HCT116 (cell line): ENCODE measurements at regions not wholly inside any gene's neighbourhood (a gene's known extent, or its start where the extent isn't known, plus 50 kb on each side); places are given as distances from the start of the nearest gene placed in this dataset.

Experiments used
- ATAC-seq: fragments of 200-7000 bp; cut with Tn5 transposase; 2 replicates; pipeline ENCODE4 v1.9.1; 2020; ENCODE audit warnings: mild to moderate bottlenecking, moderate library complexity
- BruUV-seq: library from RNA; stranded (reverse); fragments of 400-500 nt; replicated peaks from 2 replicates; lab custom pipeline; 2021; lab: Mats Ljungman, UMichigan
- CTCF ChIA-PET: fragments of 300-600 bp; sonication (Branson Sonifier 250); formaldehyde crosslinking; loops from one replicate; lab custom pipeline; 2021; ENCODE audit warnings: antibody characterized with exemption; lab: Charles Lee
- POLR2A ChIA-PET: fragments of 300-600, 350-600 bp; sonication (Branson Sonifier 250); formaldehyde crosslinking; loops from one replicate; lab custom pipeline; 2021; ENCODE audit warnings: antibody characterized with exemption; lab: Charles Lee
- RAD21 ChIA-PET, 2 experiments: fragments of 300-600 bp; sonication (Branson Sonifier 250); formaldehyde crosslinking; loops; one replicate each; lab custom pipeline; 2023; ENCODE audit warnings: low total read pairs in 2 of 2; ENCODE audit not compliant: uncharacterized antibody in 2 of 2, unreplicated experiment in 2 of 2, low non-redundant PET in 1 of 2; lab: Charles Lee
- DNase-seq: peaks from one replicate; pipeline ENCODE4 v3.0.0-alpha.2; 2010; ENCODE audit warnings: low read depth, low spot score
- H2AFZ ChIP-seq: fragments of 200-600 bp; shearing (Covaris generic), sonication (generic); 2 replicates; pipeline ENCODE4 v1.6.1; 2017; ENCODE audit warnings: low read depth, mixed run types, mixed read lengths, antibody characterized with exemption, low read length; ENCODE audit not compliant: poor library complexity, severe bottlenecking
- H3K27ac ChIP-seq: 2 replicates; pipeline ENCODE4 v1.5.1; 2012; ENCODE audit warnings: low read depth, low read length
- H3K27me3 ChIP-seq: fragments of 200-600 bp; sonication (generic); 2 replicates; pipeline ENCODE4 v1.6.1; 2016; ENCODE audit warnings: mixed run types, low read length, mixed read lengths; ENCODE audit not compliant: insufficient read depth
- H3K36me3 ChIP-seq, 2 experiments: fragments of 200-500 bp in 1 of 2; fragments of 200-600 bp in 1 of 2; sonication (Bioruptor generic) in 1 of 2; sonication (generic) in 1 of 2; 2 replicates each; pipeline versions ENCODE4 v1.5.1 to v1.6.1; 2014 to 2016; ENCODE audit warnings: low read length in 2 of 2, inconsistent platforms in 1 of 2, mixed read lengths in 1 of 2, mixed run types in 1 of 2; ENCODE audit not compliant: insufficient read depth in 2 of 2, control insufficient read depth in 1 of 2
- H3K4me1 ChIP-seq, 2 experiments: fragments of 200-600 bp in 1 of 2; sonication (generic) in 1 of 2; 2 replicates each; pipeline versions ENCODE4 v1.5.1 to v1.6.1; 2012 to 2017; ENCODE audit warnings: low read length in 2 of 2, inconsistent platforms in 1 of 2, mild to moderate bottlenecking in 1 of 2, mixed read lengths in 1 of 2, mixed run types in 1 of 2, moderate library complexity in 1 of 2; ENCODE audit not compliant: insufficient read depth in 2 of 2, control insufficient read depth in 1 of 2
- H3K4me2 ChIP-seq: fragments of 200-600 bp; sonication (generic); 2 replicates; pipeline ENCODE4 v1.6.1; 2017; ENCODE audit warnings: mixed run types, low read length, mixed read lengths
- H3K4me3 ChIP-seq, 2 experiments: fragments of 200-600 bp in 1 of 2; sonication (generic) in 1 of 2; replicated peaks in 1 of 2; 2 replicates each; pipeline ENCODE4 v1.5.1; 2011 to 2016; ENCODE audit warnings: low read length in 2 of 2, control low read depth in 1 of 2, low read depth in 1 of 2, mild to moderate bottlenecking in 1 of 2, mixed read lengths in 1 of 2, mixed run types in 1 of 2
- H3K79me2 ChIP-seq: fragments of 200-600 bp; sonication (generic); 2 replicates; pipeline ENCODE4 v1.6.1; 2017; ENCODE audit warnings: mild to moderate bottlenecking, mixed run types, low read length, moderate library complexity, mixed read lengths; ENCODE audit not compliant: insufficient read depth
- H3K9ac ChIP-seq: fragments of 200-600 bp; sonication (generic); 2 replicates; pipeline ENCODE4 v1.6.1; 2016; ENCODE audit warnings: low read length, mixed read lengths
- H3K9me2 ChIP-seq: fragments of 200-600 bp; sonication (generic), shearing (Covaris generic); 2 replicates; pipeline ENCODE4 v1.6.1; 2017; ENCODE audit warnings: mixed run types, mild to moderate bottlenecking, moderate library complexity; ENCODE audit not compliant: insufficient read depth
- H3K9me3 ChIP-seq, 2 experiments: fragments of 200-500 bp in 1 of 2; fragments of 200-600 bp in 1 of 2; sonication (Bioruptor generic) in 1 of 2; sonication (generic) in 1 of 2; 2 replicates each; pipeline ENCODE4 v1.6.1; 2014 to 2017; ENCODE audit warnings: low read length in 2 of 2, mixed read lengths in 2 of 2, inconsistent platforms in 1 of 2, low read depth in 1 of 2, mild to moderate bottlenecking in 1 of 2, mixed run types in 1 of 2, moderate library complexity in 1 of 2; ENCODE audit not compliant: control insufficient read depth in 1 of 2, insufficient read depth in 1 of 2
- H4K20me1 ChIP-seq: fragments of 200-600 bp; sonication (generic), shearing (Covaris generic); 2 replicates; pipeline ENCODE4 v1.6.1; 2017; ENCODE audit warnings: mixed run types, mild to moderate bottlenecking, moderate library complexity; ENCODE audit not compliant: insufficient read depth
- JUND ChIP-seq: IDR thresholded peaks from 2 replicates; pipeline ENCODE4 v1.6.1; 2012
- SP1 ChIP-seq: IDR thresholded peaks from 2 replicates; pipeline ENCODE4 v1.6.1; 2012; ENCODE audit warnings: low read depth
- ZBTB33 ChIP-seq: IDR thresholded peaks from 2 replicates; pipeline ENCODE4 v1.6.1; 2011; ENCODE audit warnings: mild to moderate bottlenecking, low read length, moderate library complexity; ENCODE audit not compliant: insufficient replicate concordance; ENCODE audit errors: extremely low read depth
- intact Hi-C: fragments of 100-400 bp; cut with micrococcal nuclease; formaldehyde crosslinking; loops from 2 replicates; pipeline ENCODE4 v1.10.0; 2022

GRCh38 chr5:4104831-4105597, 509.4 kb downstream of the IRX1 start:
- ATAC-seq = no peak
- ChIA-PET RAD21 (no interaction called here), POLR2A (no interaction called here), CTCF (no interaction called here)
- TF ChIP-seq ZBTB33 (no peak), SP1 (no peak), JUND (no peak)
- no peak for DNase-seq
- Histone ChIP-seq H3K9me3 (peaks cover 31 to 32% of the 10 kb centered on the region in 2 experiments; a peak in 2 of 4 replicates), H3K36me3 (no peaks in the 10 kb centered on the region), H2AFZ (no peak overlapping the region), H3K27me3 (no peaks in the 10 kb centered on the region), H3K9ac (no peak overlapping the region), H3K4me2 (no peak overlapping the region), H3K9me2 (no peaks in the 10 kb centered on the region), H4K20me1 (no peaks in the 10 kb centered on the region), H3K79me2 (no peaks in the 10 kb centered on the region), H3K4me1 (no peaks in the 10 kb centered on the region), H3K27ac (no peak overlapping the region), H3K4me3 (no peak overlapping the region)
- BruUV-seq = no TSS peak
- intact Hi-C loops = no loop called here

GRCh38 chr5:4108690-4109089, 513.1 kb downstream of the IRX1 start:
- ChIA-PET RAD21 (no interaction called here), CTCF (no interaction called here), POLR2A (no interaction called here)
- no peak overlapping the region for H3K9ac ChIP-seq
- H3K4me1 ChIP-seq = no peaks in the 10 kb centered on the region
- ATAC-seq (no peak), DNase-seq (no peak)
- H3K4me2 ChIP-seq = no peak overlapping the region
- no peak overlapping the region for H2AFZ ChIP-seq
- H3K9me3 ChIP-seq = peaks cover 19 to 40% of the 10 kb centered on the region in 2 experiments; a peak in 2 of 4 replicates
- no peak overlapping the region for H3K4me3 ChIP-seq
- BruUV-seq = no TSS peak
- H3K9me2 ChIP-seq = no peaks in the 10 kb centered on the region
- H4K20me1 ChIP-seq = no peaks in the 10 kb centered on the region
- TF ChIP-seq JUND = no peak
- H3K79me2 ChIP-seq = no peaks in the 10 kb centered on the region
- no peaks in the 10 kb centered on the region for H3K27me3 ChIP-seq
- H3K27ac ChIP-seq = no peak overlapping the region
- intact Hi-C loops = no loop called here
- no peaks in the 10 kb centered on the region for H3K36me3 ChIP-seq
